Neural cell (in vitro differentiated cells): ENCODE measurements at regions not wholly inside any gene's neighbourhood (a gene's known extent, or its start where the extent isn't known, plus 50 kb on each side); places are given as distances from the start of the nearest gene placed in this dataset.

Source experiments
- H2AFZ ChIP-seq: fragments of 200-600, 300-800 bp; sonication (generic), shearing (Covaris generic); 2 replicates; pipeline ENCODE4 v1.6.0; 2014; ENCODE audit warnings: low read depth, mild to moderate bottlenecking, antibody characterized with exemption, low read length, moderate library complexity
- H3F3A ChIP-seq: fragments of 200-600 bp; shearing (Covaris generic); 2 replicates; pipeline ENCODE4 v1.6.1; 2016; ENCODE audit warnings: mild to moderate bottlenecking, moderate library complexity, mixed read lengths, antibody characterized with exemption, low read length; ENCODE audit not compliant: insufficient read depth, poor library complexity, severe bottlenecking
- H3K27ac ChIP-seq: fragments of 200-600, 300-800 bp; sonication (generic), shearing (Covaris generic); 2 replicates; pipeline ENCODE4 v1.5.1; 2014; ENCODE audit warnings: mild to moderate bottlenecking, low read length, moderate library complexity
- H3K27me3 ChIP-seq: fragments of 300-800, 200-600 bp; sonication (generic), shearing (Covaris generic); 2 replicates; pipeline ENCODE4 v1.6.0; 2014; ENCODE audit warnings: mild to moderate bottlenecking, low read depth, low read length, moderate library complexity; ENCODE audit not compliant: insufficient read depth
- H3K36me3 ChIP-seq: fragments of 300-800, 200-600 bp; sonication (generic), shearing (Covaris generic); 2 replicates; pipeline ENCODE4 v1.5.1; 2014; ENCODE audit warnings: mild to moderate bottlenecking, antibody characterized with exemption, low read length, moderate library complexity; ENCODE audit not compliant: insufficient read depth
- H3K4me2 ChIP-seq: fragments of 300-800, 200-600 bp; sonication (generic), shearing (Covaris generic); 2 replicates; pipeline ENCODE4 v1.6.0; 2014; ENCODE audit warnings: mild to moderate bottlenecking, low read length
- H3K4me3 ChIP-seq: fragments of 300-800, 200-600 bp; sonication (generic), shearing (Covaris generic); 2 replicates; pipeline ENCODE4 v1.5.1; 2014; ENCODE audit warnings: mild to moderate bottlenecking, low read length, moderate library complexity
- H3K79me2 ChIP-seq: fragments of 200-600 bp; shearing (Covaris generic); replicated peaks from 2 replicates; pipeline ENCODE4 v1.6.0; 2014; ENCODE audit warnings: mild to moderate bottlenecking, low read length, moderate library complexity; ENCODE audit not compliant: insufficient read depth
- H3K9ac ChIP-seq: fragments of 300-800, 200-600 bp; sonication (generic), shearing (Covaris generic); 2 replicates; pipeline ENCODE4 v1.6.1; 2016; ENCODE audit warnings: mild to moderate bottlenecking, low read length, mixed read lengths
- H3K9me2 ChIP-seq: fragments of 200-600 bp; shearing (Covaris generic); 2 replicates; pipeline ENCODE4 v1.6.1; 2016; ENCODE audit warnings: mild to moderate bottlenecking, low read length, mixed read lengths; ENCODE audit not compliant: insufficient read depth
- H3K9me3 ChIP-seq: fragments of 200-600, 300-800 bp; sonication (generic), shearing (Covaris generic); 2 replicates; pipeline ENCODE4 v1.6.1; 2016; ENCODE audit warnings: mild to moderate bottlenecking, mixed run types, low read length, moderate library complexity, mixed read lengths
- H4K20me1 ChIP-seq: fragments of 200-600 bp; shearing (Covaris generic); 2 replicates; pipeline ENCODE4 v1.6.1; 2016; ENCODE audit warnings: mild to moderate bottlenecking, mixed run types; ENCODE audit not compliant: insufficient read depth
- EP300 ChIP-seq: fragments of 450-650 bp; conservative IDR thresholded peaks from 2 replicates; pipeline ENCODE4 v1.6.1; 2014; ENCODE audit warnings: antibody characterized with exemption, mild to moderate bottlenecking, moderate library complexity; ENCODE audit not compliant: poor library complexity, severe bottlenecking
- EZH2 ChIP-seq: fragments of 200-600, 300-800 bp; shearing (Covaris generic), sonication (generic); IDR thresholded peaks from 2 replicates; pipeline ENCODE4 v1.6.1; 2014; ENCODE audit warnings: antibody characterized with exemption, low read length, borderline replicate concordance, mild to moderate bottlenecking; ENCODE audit not compliant: insufficient read depth, poor library complexity, severe bottlenecking
- MXI1 ChIP-seq: fragments of 450-650 bp; conservative IDR thresholded peaks from 2 replicates; pipeline ENCODE4 v1.6.1; 2014; ENCODE audit warnings: antibody characterized with exemption, mild to moderate bottlenecking; ENCODE audit not compliant: poor library complexity, severe bottlenecking
- POLR2AphosphoS5 ChIP-seq: IDR thresholded peaks from 2 replicates; pipeline ENCODE4 v1.6.1; 2012
- RAD21 ChIP-seq: fragments of 450-650 bp; conservative IDR thresholded peaks from 2 replicates; pipeline ENCODE4 v1.6.1; 2014; ENCODE audit warnings: antibody characterized with exemption, mild to moderate bottlenecking, moderate library complexity
- REST ChIP-seq: IDR thresholded peaks from 2 replicates; pipeline ENCODE4 v1.6.1; 2012; ENCODE audit warnings: borderline replicate concordance
- SMC3 ChIP-seq: fragments of 450-650 bp; conservative IDR thresholded peaks from 2 replicates; pipeline ENCODE4 v1.6.1; 2014; ENCODE audit warnings: antibody characterized with exemption, mild to moderate bottlenecking, moderate library complexity; ENCODE audit not compliant: poor library complexity
- TAF1 ChIP-seq: IDR thresholded peaks from 2 replicates; pipeline ENCODE4 v1.6.1; 2012; ENCODE audit warnings: low read depth
- TF ChIP-seq, protein P1 (sequence below): fragments of 450-650 bp; IDR thresholded peaks from 2 replicates; pipeline ENCODE4 v1.5.1; 2014; ENCODE audit warnings: antibody characterized with exemption, mild to moderate bottlenecking, moderate library complexity; ENCODE audit not compliant: poor library complexity, severe bottlenecking

DNA sequence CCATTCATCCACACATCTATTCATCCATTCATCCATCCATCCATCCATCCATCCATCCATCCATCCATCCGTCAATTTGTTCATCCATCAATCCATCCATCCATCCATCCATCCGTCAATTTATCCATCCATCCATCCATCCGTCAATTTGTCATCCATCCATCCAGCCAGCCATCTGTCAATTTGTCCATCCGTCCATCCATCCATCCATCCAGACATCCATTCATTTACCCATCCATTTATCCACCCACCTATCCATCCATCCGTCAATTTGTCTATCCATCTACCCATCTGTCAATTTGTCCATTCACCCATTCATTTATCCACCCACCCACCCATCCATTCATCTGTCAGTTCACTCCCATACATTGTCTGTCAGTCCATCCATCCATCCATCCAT lies 209.5 kb upstream of the ZNF536 start:
- H2AFZ ChIP-seq: no peak overlapping the region
- no peaks in the 10 kb centered on the region for H3K9me2 ChIP-seq
- H3K27ac ChIP-seq: no peak overlapping the region
- H3K9ac ChIP-seq: no peak overlapping the region
- H3K4me2 ChIP-seq: no peak overlapping the region
- no peaks in the 10 kb centered on the region for H3K36me3 ChIP-seq
- no peaks in the 10 kb centered on the region for H3K9me3 ChIP-seq
- H3K79me2 ChIP-seq: no peaks in the 10 kb centered on the region
- no peaks in the 10 kb centered on the region for H4K20me1 ChIP-seq
- no peak overlapping the region for H3K4me3 ChIP-seq
- no peak for TF ChIP-seq REST
- TF ChIP-seq EP300: no peak
- no peak for TF ChIP-seq EZH2
- no peak for TF ChIP-seq POLR2AphosphoS5
- TF ChIP-seq RAD21: no peak
- TF ChIP-seq TAF1: no peak
- TF ChIP-seq, protein P1, sequence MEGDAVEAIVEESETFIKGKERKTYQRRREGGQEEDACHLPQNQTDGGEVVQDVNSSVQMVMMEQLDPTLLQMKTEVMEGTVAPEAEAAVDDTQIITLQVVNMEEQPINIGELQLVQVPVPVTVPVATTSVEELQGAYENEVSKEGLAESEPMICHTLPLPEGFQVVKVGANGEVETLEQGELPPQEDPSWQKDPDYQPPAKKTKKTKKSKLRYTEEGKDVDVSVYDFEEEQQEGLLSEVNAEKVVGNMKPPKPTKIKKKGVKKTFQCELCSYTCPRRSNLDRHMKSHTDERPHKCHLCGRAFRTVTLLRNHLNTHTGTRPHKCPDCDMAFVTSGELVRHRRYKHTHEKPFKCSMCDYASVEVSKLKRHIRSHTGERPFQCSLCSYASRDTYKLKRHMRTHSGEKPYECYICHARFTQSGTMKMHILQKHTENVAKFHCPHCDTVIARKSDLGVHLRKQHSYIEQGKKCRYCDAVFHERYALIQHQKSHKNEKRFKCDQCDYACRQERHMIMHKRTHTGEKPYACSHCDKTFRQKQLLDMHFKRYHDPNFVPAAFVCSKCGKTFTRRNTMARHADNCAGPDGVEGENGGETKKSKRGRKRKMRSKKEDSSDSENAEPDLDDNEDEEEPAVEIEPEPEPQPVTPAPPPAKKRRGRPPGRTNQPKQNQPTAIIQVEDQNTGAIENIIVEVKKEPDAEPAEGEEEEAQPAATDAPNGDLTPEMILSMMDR: no peak
- TF ChIP-seq MXI1: no peak
- TF ChIP-seq SMC3: no peak
- H3F3A ChIP-seq: no peaks in the 10 kb centered on the region
- no peaks in the 10 kb centered on the region for H3K27me3 ChIP-seq

DNA sequence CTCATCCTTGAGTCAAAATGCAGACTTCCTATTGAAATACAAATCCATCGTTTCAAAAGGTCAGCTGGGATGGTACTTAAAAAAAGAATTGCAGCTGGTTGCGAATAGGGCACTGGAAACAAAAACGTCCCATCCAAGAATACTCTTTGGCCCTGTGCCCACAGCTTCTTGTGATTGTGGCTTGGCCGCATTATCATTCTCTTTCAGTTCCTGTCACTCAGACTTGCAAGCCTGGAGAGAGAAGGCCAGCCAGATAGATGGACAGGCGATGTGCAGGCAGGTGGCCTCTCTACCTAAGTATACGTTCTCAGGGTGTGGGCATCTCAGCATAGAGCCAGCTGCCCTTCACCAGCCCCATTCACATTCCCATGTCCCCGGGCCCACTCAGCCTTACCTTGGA lies 208.5 kb upstream of the ZNF536 start:
- no peak overlapping the region for H3K4me2 ChIP-seq
- no peak overlapping the region for H2AFZ ChIP-seq
- no peaks in the 10 kb centered on the region for H3K79me2 ChIP-seq
- no peak overlapping the region for H3K9ac ChIP-seq
- H3K36me3 ChIP-seq: no peaks in the 10 kb centered on the region
- H4K20me1 ChIP-seq: no peaks in the 10 kb centered on the region
- no peaks in the 10 kb centered on the region for H3K9me2 ChIP-seq
- TF ChIP-seq RAD21: no peak
- TF ChIP-seq POLR2AphosphoS5: no peak
- TF ChIP-seq EP300: no peak
- no peak for TF ChIP-seq SMC3
- TF ChIP-seq, protein P1: no peak
- TF ChIP-seq REST: no peak
- TF ChIP-seq MXI1: no peak
- no peak for TF ChIP-seq TAF1
- TF ChIP-seq EZH2: no peak
- no peaks in the 10 kb centered on the region for H3K27me3 ChIP-seq
- no peaks in the 10 kb centered on the region for H3F3A ChIP-seq
- no peak overlapping the region for H3K27ac ChIP-seq
- H3K9me3 ChIP-seq: no peaks in the 10 kb centered on the region
- H3K4me3 ChIP-seq: no peak overlapping the region
